Vagina (tissue), 2 donors: ENCODE measurements at regions not wholly inside any gene's neighbourhood (a gene's known extent, or its start where the extent isn't known, plus 50 kb on each side); places are given as distances from the start of the nearest gene placed in this dataset.

Source experiments
- DNase-seq, 2 donors: peaks; one replicate each; pipeline ENCODE4 v3.0.0-alpha.2; 2017; ENCODE audit errors: extremely low spot score in 2 of 2
- H3K27ac ChIP-seq: fragments of 200-600 bp; sonication (generic); one replicate; pipeline ENCODE4 v1.5.1; 2019
- H3K27me3 ChIP-seq: fragments of 200-600 bp; sonication (generic); one replicate; pipeline ENCODE4 v1.5.1; 2019
- H3K36me3 ChIP-seq, 2 donors: fragments of 200-600 bp; sonication (generic); one replicate each; pipeline ENCODE4 v1.5.1; 2017 to 2019
- H3K4me1 ChIP-seq: fragments of 200-600 bp; sonication (generic); one replicate; pipeline ENCODE4 v1.5.1; 2019
- H3K4me3 ChIP-seq, 2 donors: fragments of 200-600 bp; sonication (generic); 1 replicate in 1 of 2; 2 replicates in 1 of 2; pipeline ENCODE4 v1.5.1; 2016 to 2019
- H3K9me3 ChIP-seq: fragments of 200-600 bp; sonication (generic); one replicate; pipeline ENCODE4 v1.5.1; 2019
- POLR2A ChIP-seq, 2 donors: fragments of 450-650 bp; IDR thresholded peaks; one replicate each; pipeline ENCODE4 v1.6.1; 2017; ENCODE audit warnings: antibody characterized with exemption in 2 of 2, mild to moderate bottlenecking in 2 of 2, moderate library complexity in 2 of 2
- POLR2AphosphoS5 ChIP-seq, 2 donors: sonication (generic); formaldehyde crosslinking; IDR thresholded peaks; one replicate each; pipeline ENCODE4 v1.9.0; 2017; ENCODE audit warnings: antibody characterized with exemption in 2 of 2, mild to moderate bottlenecking in 2 of 2, low read depth in 1 of 2; ENCODE audit not compliant: insufficient read depth in 1 of 2
- intact Hi-C: fragments of 100-400 bp; cut with DNase I; formaldehyde crosslinking; loops from one replicate; pipeline ENCODE4 v1.15.1; 2023
- TF ChIP-seq, protein P1 (sequence below), 3 experiments: fragments of 450-650 bp in 2 of 3; fragments of 200-600 bp in 1 of 3; sonication (generic) in 1 of 3; IDR thresholded peaks; one replicate each; pipeline ENCODE4 v1.5.1; 2017 to 2019; ENCODE audit warnings: antibody characterized with exemption in 3 of 3, mild to moderate bottlenecking in 2 of 3, moderate library complexity in 2 of 3

- H3K27me3 ChIP-seq, result no peaks in the 10 kb centered on the region
- H3K9me3 ChIP-seq, result no peaks in the 10 kb centered on the region
- no peak for DNase-seq
- no peaks in the 10 kb centered on the region for H3K36me3 ChIP-seq
- no peak overlapping the region for H3K4me3 ChIP-seq
- H3K4me1 ChIP-seq, result no peaks in the 10 kb centered on the region
- no peak overlapping the region for H3K27ac ChIP-seq
- intact Hi-C loops, result loop anchor here (10.0 kb wide), 1 partner anchor 405 kb away; no protein-coding TSS in a partner anchor
- TF ChIP-seq POLR2AphosphoS5 (IDR thresholded peaks at IDR 0.05; ENCODE audit: insufficient read depth in 1 of 2, low read depth in 1 of 2), result no peak
- TF ChIP-seq, protein P1, sequence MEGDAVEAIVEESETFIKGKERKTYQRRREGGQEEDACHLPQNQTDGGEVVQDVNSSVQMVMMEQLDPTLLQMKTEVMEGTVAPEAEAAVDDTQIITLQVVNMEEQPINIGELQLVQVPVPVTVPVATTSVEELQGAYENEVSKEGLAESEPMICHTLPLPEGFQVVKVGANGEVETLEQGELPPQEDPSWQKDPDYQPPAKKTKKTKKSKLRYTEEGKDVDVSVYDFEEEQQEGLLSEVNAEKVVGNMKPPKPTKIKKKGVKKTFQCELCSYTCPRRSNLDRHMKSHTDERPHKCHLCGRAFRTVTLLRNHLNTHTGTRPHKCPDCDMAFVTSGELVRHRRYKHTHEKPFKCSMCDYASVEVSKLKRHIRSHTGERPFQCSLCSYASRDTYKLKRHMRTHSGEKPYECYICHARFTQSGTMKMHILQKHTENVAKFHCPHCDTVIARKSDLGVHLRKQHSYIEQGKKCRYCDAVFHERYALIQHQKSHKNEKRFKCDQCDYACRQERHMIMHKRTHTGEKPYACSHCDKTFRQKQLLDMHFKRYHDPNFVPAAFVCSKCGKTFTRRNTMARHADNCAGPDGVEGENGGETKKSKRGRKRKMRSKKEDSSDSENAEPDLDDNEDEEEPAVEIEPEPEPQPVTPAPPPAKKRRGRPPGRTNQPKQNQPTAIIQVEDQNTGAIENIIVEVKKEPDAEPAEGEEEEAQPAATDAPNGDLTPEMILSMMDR (IDR thresholded peaks at IDR 0.05), result no peak
- TF ChIP-seq POLR2A (IDR thresholded peaks at IDR 0.05), result no peak
These were observed 465.0 kb upstream of the KLF6 start for GRCh38 chr10:4249841-4250586.

DNA sequence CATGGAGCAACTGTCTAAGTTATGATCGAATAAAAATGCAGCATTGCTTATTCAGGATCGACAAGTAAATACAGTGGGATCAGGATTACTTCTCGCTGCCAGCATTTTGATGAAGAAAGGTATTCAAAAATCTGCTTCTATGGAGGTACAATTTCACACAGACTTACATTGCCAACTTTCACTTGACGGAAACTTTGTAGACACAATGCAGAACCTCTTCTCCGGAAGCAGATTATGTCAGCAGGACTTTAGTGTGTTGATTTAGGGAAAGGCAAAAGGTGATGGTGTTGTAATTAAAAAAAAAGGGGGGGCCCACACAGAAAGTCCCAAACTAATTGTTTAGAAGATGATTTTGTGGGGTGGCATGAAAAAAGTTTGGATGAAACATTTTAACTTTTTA is 462.4 kb upstream of the KLF6 start:
- TF ChIP-seq, protein P1 (IDR thresholded peaks at IDR 0.05), result no peak
- intact Hi-C loops, result loop anchor here (10.0 kb wide), 1 partner anchor 407 kb away; no protein-coding TSS in a partner anchor
- no peak for DNase-seq

GRCh38 chr10:4246881-4247358 is 461.9 kb upstream of the KLF6 start:
- no peaks in the 10 kb centered on the region for H3K9me3 ChIP-seq
- TF ChIP-seq POLR2AphosphoS5 (IDR thresholded peaks at IDR 0.05; ENCODE audit: insufficient read depth in 1 of 2, low read depth in 1 of 2) (no peak), POLR2A (IDR thresholded peaks at IDR 0.05) (no peak)
- TF ChIP-seq, protein P1 (IDR thresholded peaks at IDR 0.05), result no peak
- no peaks in the 10 kb centered on the region for H3K36me3 ChIP-seq
- intact Hi-C loops, result loop anchor here (10.0 kb wide), 1 partner anchor 408 kb away; no protein-coding TSS in a partner anchor
- peaks cover 15% of the 10 kb centered on the region for H3K4me1 ChIP-seq
- no peak for DNase-seq
- no peaks in the 10 kb centered on the region for H3K27me3 ChIP-seq
- H3K4me3 ChIP-seq, result no peak overlapping the region
- H3K27ac ChIP-seq, result peak overlapping the region; percentile 46

More for the DNA sequence above, 462.4 kb upstream of the KLF6 start:
- Histone ChIP-seq H3K4me3 (no peak overlapping the region), H3K36me3 (no peaks in the 10 kb centered on the region), H3K4me1 (peaks cover 10% of the 10 kb centered on the region), H3K27ac (peak overlapping the region; percentile 46), H3K27me3 (no peaks in the 10 kb centered on the region), H3K9me3 (no peaks in the 10 kb centered on the region)

- TF ChIP-seq, protein P1 (IDR thresholded peaks at IDR 0.05), result no peak
- TF ChIP-seq POLR2AphosphoS5 (IDR thresholded peaks at IDR 0.05; ENCODE audit: insufficient read depth in 1 of 2, low read depth in 1 of 2), result peak in 1 of 2 donors; percentile 97
- Histone ChIP-seq H3K27ac (peak overlapping the region; percentile 75), H3K27me3 (no peaks in the 10 kb centered on the region), H3K36me3 (no peaks in the 10 kb centered on the region), H3K4me3 (peak overlapping the region; percentile 15), H3K4me1 (peaks cover 23% of the 10 kb centered on the region), H3K9me3 (no peaks in the 10 kb centered on the region)
- no peak for DNase-seq
- intact Hi-C loops, result loop anchor here (10.0 kb wide), 1 partner anchor 411 kb away; no protein-coding TSS in a partner anchor
These were observed 458.6 kb upstream of the KLF6 start for GRCh38 chr10:4243651-4244050.

DNA sequence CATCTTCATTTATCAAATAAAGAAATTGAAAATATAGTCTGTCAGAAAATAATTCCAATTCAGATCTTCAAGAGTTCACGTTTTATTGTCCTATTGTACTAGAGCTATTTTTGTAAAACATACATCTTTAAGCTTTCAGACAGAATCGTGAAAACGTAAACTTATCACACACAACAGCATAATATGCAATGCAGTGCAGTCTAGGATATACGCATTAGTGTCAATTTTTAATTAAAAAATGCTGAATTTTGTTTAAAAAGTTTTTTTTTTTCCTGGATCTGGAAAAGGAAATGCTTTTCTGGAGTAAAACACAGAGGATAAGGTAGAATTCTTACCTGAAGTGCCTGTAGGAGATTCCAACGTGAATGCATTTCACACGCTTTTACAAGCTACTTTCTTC is 458.2 kb upstream of the KLF6 start:
- DNase-seq, result no peak
- intact Hi-C loops, result loop anchor here (10.0 kb wide), 1 partner anchor 412 kb away; no protein-coding TSS in a partner anchor
- Histone ChIP-seq H3K4me3 (peak overlapping the region; percentile 15), H3K4me1 (peaks cover 23% of the 10 kb centered on the region), H3K36me3 (no peaks in the 10 kb centered on the region), H3K27ac (peak overlapping the region; percentile 75), H3K9me3 (no peaks in the 10 kb centered on the region), H3K27me3 (no peaks in the 10 kb centered on the region)
- TF ChIP-seq POLR2A (IDR thresholded peaks at IDR 0.05), result no peak
